IMR-90 (cell line): ENCODE measurements at regions not wholly inside any gene's neighbourhood (a gene's known extent, or its start where the extent isn't known, plus 50 kb on each side); places are given as distances from the start of the nearest gene placed in this dataset.

Experiments used
- ATAC-seq: fragments of 200-7000 bp; cut with Tn5 transposase; 2 replicates; pipeline ENCODE4 v1.9.1; 2020; ENCODE audit warnings: low read depth, mild to moderate bottlenecking, moderate library complexity
- BruUV-seq: library from RNA; stranded (reverse); fragments of 400-500 nt; replicated peaks from 2 replicates; lab custom pipeline; 2021; lab: Mats Ljungman, UMichigan
- CTCF ChIA-PET: fragments of 300-600 bp; formaldehyde crosslinking; extraction: SDS; loops from one replicate; lab custom pipeline; 2021; ENCODE audit warnings: antibody characterized with exemption; lab: Yijun Ruan, JAX
- POLR2A ChIA-PET: fragments of 300-600 bp; sonication (Branson Sonifier 250); formaldehyde crosslinking; loops from one replicate; lab custom pipeline; 2022; ENCODE audit warnings: antibody characterized with exemption; ENCODE audit not compliant: unreplicated experiment; lab: Charles Lee
- DNase-seq: peaks from one replicate; pipeline ENCODE4 v3.0.0; 2013
- H2AFZ ChIP-seq: replicated peaks from 2 replicates; pipeline ENCODE3; 2013; ENCODE audit warnings: low read length, mild to moderate bottlenecking; ENCODE audit not compliant: poor library complexity
- H2AK5ac ChIP-seq: 2 replicates; pipeline ENCODE4 v1.6.1; 2013; ENCODE audit warnings: low read depth, low read length, inconsistent platforms
- H2AK9ac ChIP-seq: replicated peaks from 2 replicates; pipeline ENCODE3; 2013; ENCODE audit warnings: mild to moderate bottlenecking, low read depth, low read length, moderate library complexity; ENCODE audit not compliant: poor library complexity
- H2BK120ac ChIP-seq: 2 replicates; pipeline ENCODE4 v1.6.1; 2013; ENCODE audit warnings: low read depth, low read length, inconsistent platforms
- H2BK15ac ChIP-seq: 3 replicates; pipeline ENCODE4 v1.6.1; 2013; ENCODE audit warnings: low read depth, low read length, inconsistent platforms
- H2BK20ac ChIP-seq: 2 replicates; pipeline ENCODE4 v1.6.1; 2013; ENCODE audit warnings: low read depth, mild to moderate bottlenecking, inconsistent platforms, low read length, moderate library complexity
- H2BK5ac ChIP-seq: 2 replicates; pipeline ENCODE4 v1.6.1; 2013; ENCODE audit warnings: mild to moderate bottlenecking, low read depth, low read length, inconsistent platforms; ENCODE audit not compliant: poor library complexity, severe bottlenecking
- H3K14ac ChIP-seq: replicated peaks from 2 replicates; pipeline ENCODE4 v1.6.1; 2013; ENCODE audit warnings: low read depth, low read length, inconsistent platforms
- H3K18ac ChIP-seq: 2 replicates; pipeline ENCODE4 v1.6.1; 2013; ENCODE audit warnings: low read depth, low read length, control low read depth
- H3K23ac ChIP-seq: 2 replicates; pipeline ENCODE4 v1.6.1; 2013; ENCODE audit warnings: low read depth, low read length, inconsistent platforms
- H3K27ac ChIP-seq: 2 replicates; pipeline ENCODE4 v1.5.1; 2013; ENCODE audit warnings: mild to moderate bottlenecking, control low read depth, low read length; ENCODE audit not compliant: insufficient read depth
- H3K27me3 ChIP-seq: 2 replicates; pipeline ENCODE4 v1.6.1; 2013; ENCODE audit warnings: low read length; ENCODE audit not compliant: control insufficient read depth, insufficient read depth
- H3K36me3 ChIP-seq: 2 replicates; pipeline ENCODE4 v1.6.1; 2013; ENCODE audit warnings: low read length, mixed read lengths; ENCODE audit not compliant: control insufficient read depth, insufficient read depth
- H3K4ac ChIP-seq: 2 replicates; pipeline ENCODE4 v1.6.1; 2013; ENCODE audit warnings: low read depth, low read length, inconsistent platforms
- H3K4me1 ChIP-seq: 2 replicates; pipeline ENCODE4 v1.6.1; 2013; ENCODE audit warnings: low read length, mixed read lengths; ENCODE audit not compliant: control insufficient read depth, insufficient read depth
- H3K4me2 ChIP-seq: 2 replicates; pipeline ENCODE4 v1.6.1; 2013; ENCODE audit warnings: low read depth, mild to moderate bottlenecking, control low read depth, low read length, moderate library complexity
- H3K4me3 ChIP-seq: 2 replicates; pipeline ENCODE4 v1.5.1; 2013; ENCODE audit warnings: low read depth, mild to moderate bottlenecking, control low read depth, low read length, moderate library complexity; ENCODE audit not compliant: insufficient read depth
- H3K56ac ChIP-seq: 2 replicates; pipeline ENCODE4 v1.6.1; 2013; ENCODE audit warnings: low read length, inconsistent platforms; ENCODE audit not compliant: insufficient read depth; ENCODE audit errors: extremely low read depth
- H3K79me1 ChIP-seq, 2 experiments: 2 replicates each; pipeline ENCODE4 v1.6.1; 2013; ENCODE audit warnings: low read length in 2 of 2, inconsistent platforms in 1 of 2, low read depth in 1 of 2
- H3K9ac ChIP-seq: 2 replicates; pipeline ENCODE4 v1.6.1; 2013; ENCODE audit warnings: low read depth, low read length, control low read depth
- H3K9me1 ChIP-seq: 2 replicates; pipeline ENCODE4 v1.6.1; 2013; ENCODE audit warnings: low read length, inconsistent platforms; ENCODE audit not compliant: insufficient read depth
- H3K9me3 ChIP-seq: 2 replicates; pipeline ENCODE4 v1.6.1; 2013; ENCODE audit warnings: low read length; ENCODE audit not compliant: control insufficient read depth, insufficient read depth
- H4K20me1 ChIP-seq: 2 replicates; pipeline ENCODE4 v1.6.1; 2013; ENCODE audit warnings: low read length, inconsistent platforms; ENCODE audit not compliant: insufficient read depth
- H4K5ac ChIP-seq: 2 replicates; pipeline ENCODE4 v1.6.1; 2013; ENCODE audit warnings: mild to moderate bottlenecking, low read depth, low read length, control low read depth
- H4K8ac ChIP-seq, 2 experiments: 2 replicates each; pipeline ENCODE4 v1.6.1; 2013; ENCODE audit warnings: low read depth in 2 of 2, low read length in 2 of 2, control low read depth in 1 of 2, inconsistent platforms in 1 of 2
- H4K91ac ChIP-seq: 2 replicates; pipeline ENCODE4 v1.6.1; 2013; ENCODE audit warnings: low read depth, low read length, inconsistent platforms; ENCODE audit not compliant: insufficient read depth
- BHLHE40 ChIP-seq: fragments of 150-350 bp; IDR thresholded peaks from 2 replicates; pipeline ENCODE4 v1.6.1; 2016; ENCODE audit warnings: mild to moderate bottlenecking, low read depth, low read length
- CEBPB ChIP-seq: IDR thresholded peaks from 2 replicates; pipeline ENCODE4 v1.6.1; 2012; ENCODE audit warnings: low read depth, low read length, improper control_type of control experiment
- CHD1 ChIP-seq: IDR thresholded peaks from 2 replicates; pipeline ENCODE4 v1.6.1; 2012; ENCODE audit warnings: low read depth, low read length, improper control_type of control experiment
- CTCF ChIP-seq: conservative IDR thresholded peaks from 2 replicates; pipeline ENCODE4 v1.5.1; 2012; ENCODE audit warnings: mild to moderate bottlenecking, low read depth, low read length, improper control_type of control experiment
- ELK1 ChIP-seq: fragments of 150-350 bp; IDR thresholded peaks from 2 replicates; pipeline ENCODE4 v1.6.1; 2016; ENCODE audit warnings: low read depth, mild to moderate bottlenecking, low read length, moderate library complexity, borderline replicate concordance
- FOS ChIP-seq: fragments of 150-350 bp; IDR thresholded peaks from 2 replicates; pipeline ENCODE4 v1.6.1; 2016; ENCODE audit warnings: low read depth, low read length
- MAFK ChIP-seq: IDR thresholded peaks from 2 replicates; pipeline ENCODE4 v1.6.1; 2012; ENCODE audit warnings: low read depth, low read length, improper control_type of control experiment
- MAZ ChIP-seq: IDR thresholded peaks from 2 replicates; pipeline ENCODE4 v1.6.1; 2012; ENCODE audit warnings: low read depth, mild to moderate bottlenecking, low read length, improper control_type of control experiment, moderate library complexity, borderline replicate concordance
- NFE2L2 ChIP-seq: fragments of 150-350 bp; IDR thresholded peaks from 2 replicates; pipeline ENCODE4 v1.6.1; 2016; ENCODE audit warnings: low read depth, mild to moderate bottlenecking, low read length
- POLR2A ChIP-seq: IDR thresholded peaks from 2 replicates; pipeline ENCODE4 v1.6.1; 2012; ENCODE audit warnings: mild to moderate bottlenecking, low read depth, low read length
- RAD21 ChIP-seq: IDR thresholded peaks from 2 replicates; pipeline ENCODE4 v1.6.1; 2012; ENCODE audit warnings: low read length, improper control_type of control experiment
- RCOR1 ChIP-seq: IDR thresholded peaks from 2 replicates; pipeline ENCODE4 v1.6.1; 2012; ENCODE audit warnings: mild to moderate bottlenecking, low read length, improper control_type of control experiment; ENCODE audit not compliant: insufficient replicate concordance
- RFX5 ChIP-seq: IDR thresholded peaks from 2 replicates; pipeline ENCODE4 v1.8.0; 2012; ENCODE audit warnings: low read depth, mild to moderate bottlenecking, low read length, moderate library complexity
- SMC3 ChIP-seq: fragments of 150-350 bp; IDR thresholded peaks from 2 replicates; pipeline ENCODE4 v1.6.1; 2016; ENCODE audit warnings: low read depth, mild to moderate bottlenecking, antibody characterized with exemption, low read length, moderate library complexity
- USF2 ChIP-seq: fragments of 150-350 bp; IDR thresholded peaks from 2 replicates; pipeline ENCODE4 v1.6.1; 2017; ENCODE audit warnings: mild to moderate bottlenecking, antibody characterized with exemption, low read length, low read depth
- WGBS, 2 experiments: methylation state at CpG; one replicate each; pipeline versions ENCODE4 v1.1.5 to v1.1.7; 2013; ENCODE audit warnings: missing lambda C conversion rate in 2 of 2; ENCODE audit not compliant: insufficient read length in 1 of 2; ENCODE audit errors: extremely low coverage in 2 of 2; 5-methylcytosine and 5-hydroxymethylcytosine counted together
- dilution Hi-C: fragments of 300-500 bp; cut with HindIII; formaldehyde crosslinking; loops from one replicate; pipeline ENCODE4 v1.14.3; 2018; ENCODE audit warnings: low sequenced_read_pairs; ENCODE audit not compliant: unreplicated experiment
- in situ Hi-C: fragments of 300-500 bp; cut with MboI; formaldehyde crosslinking; loops from 3 replicates; pipeline ENCODE4 v1.14.3; 2019; ENCODE audit warnings: low sequenced_read_pairs, inconsistent platforms, mixed read lengths
- intact Hi-C: fragments of 100-400 bp; cut with micrococcal nuclease; formaldehyde crosslinking; loops from 2 replicates; pipeline ENCODE4 v1.10.0; 2022

- Histone ChIP-seq H4K8ac (no peak overlapping the region), H3K9me3 (no peaks in the 10 kb centered on the region), H2BK15ac (no peak overlapping the region), H4K91ac (no peak overlapping the region), H4K20me1 (no peaks in the 10 kb centered on the region), H3K79me1 (no peaks in the 10 kb centered on the region), H3K56ac (no peak overlapping the region), H3K4me3 (no peak overlapping the region), H4K5ac (no peak overlapping the region), H3K18ac (no peak overlapping the region), H3K14ac (no peak overlapping the region), H3K23ac (no peak overlapping the region), H3K9ac (no peak overlapping the region), H2BK5ac (no peak overlapping the region), H3K4me2 (no peak overlapping the region), H2AK9ac (no peak overlapping the region), H3K4ac (no peak overlapping the region), H2AFZ (no peak overlapping the region), H2AK5ac (no peak overlapping the region), H2BK20ac (no peak overlapping the region), H3K36me3 (no peaks in the 10 kb centered on the region), H3K27me3 (peaks cover 15% of the 10 kb centered on the region; the same call in 1 of the 2 replicates), H3K4me1 (no peaks in the 10 kb centered on the region), H3K9me1 (no peaks in the 10 kb centered on the region), H2BK120ac (no peak overlapping the region), H3K27ac (no peak overlapping the region)
- intact Hi-C loops = no loop called here
- BruUV-seq = no TSS peak
- WGBS, 2 experiments = no CpG with 5 or more reads among the region's 2 CpGs
- ChIA-PET CTCF (no interaction called here), POLR2A (interaction anchor here (0.5 kb wide), 2 partner anchors 41 to 1444 kb away, joined by 4 to 7 read pairs; no protein-coding TSS in a partner anchor)
- TF ChIP-seq RCOR1 (no peak), BHLHE40 (no peak), SMC3 (no peak), POLR2A (no peak), RFX5 (no peak), MAFK (no peak), RAD21 (no peak), FOS (no peak), CTCF (no peak), CEBPB (no peak), CHD1 (no peak), MAZ (no peak), USF2 (no peak), ELK1 (no peak), NFE2L2 (no peak)
- no peak for ATAC-seq
- DNase-seq = no peak
- in situ Hi-C loops = no loop called here
- dilution Hi-C loops = no loop called here
Measured at GRCh38 chr21:35895598-35895997, 164.7 kb downstream of the SETD4 start.
